H1 (cell line): ENCODE measurements at regions not wholly inside any gene's neighbourhood (a gene's known extent, or its start where the extent isn't known, plus 50 kb on each side); places are given as distances from the start of the nearest gene placed in this dataset.

Experiments
- CBX8 ChIP-seq: fragments of 300-800, 300-1000 bp; sonication (generic); IDR thresholded peaks from 2 replicates; pipeline ENCODE4 v1.7.1; 2016; ENCODE audit warnings: low read depth, low read length, borderline replicate concordance
- HDAC6 ChIP-seq: IDR thresholded peaks from one replicate; pipeline ENCODE4 v1.7.1; 2012; ENCODE audit warnings: low read depth, mild to moderate bottlenecking, inconsistent platforms, low read length, moderate library complexity
- SP4 ChIP-seq: IDR thresholded peaks from 2 replicates; pipeline ENCODE4 v1.6.1; 2012; ENCODE audit warnings: low read length, inconsistent platforms
- TF ChIP-seq, protein P1 (sequence below): fragments of 300-600 bp; sonication (generic); IDR thresholded peaks from 2 replicates; pipeline ENCODE4 v1.7.1; 2012; ENCODE audit warnings: low read length, moderate library complexity, mild to moderate bottlenecking, inconsistent platforms; ENCODE audit not compliant: insufficient replicate concordance

GRCh38 chr4:125714049-125714448, 399.3 kb downstream of the FAT4 start (continued):
- TF ChIP-seq SP4 (no peak), CBX8 (no peak), HDAC6 (no peak)
- TF ChIP-seq, protein P1, sequence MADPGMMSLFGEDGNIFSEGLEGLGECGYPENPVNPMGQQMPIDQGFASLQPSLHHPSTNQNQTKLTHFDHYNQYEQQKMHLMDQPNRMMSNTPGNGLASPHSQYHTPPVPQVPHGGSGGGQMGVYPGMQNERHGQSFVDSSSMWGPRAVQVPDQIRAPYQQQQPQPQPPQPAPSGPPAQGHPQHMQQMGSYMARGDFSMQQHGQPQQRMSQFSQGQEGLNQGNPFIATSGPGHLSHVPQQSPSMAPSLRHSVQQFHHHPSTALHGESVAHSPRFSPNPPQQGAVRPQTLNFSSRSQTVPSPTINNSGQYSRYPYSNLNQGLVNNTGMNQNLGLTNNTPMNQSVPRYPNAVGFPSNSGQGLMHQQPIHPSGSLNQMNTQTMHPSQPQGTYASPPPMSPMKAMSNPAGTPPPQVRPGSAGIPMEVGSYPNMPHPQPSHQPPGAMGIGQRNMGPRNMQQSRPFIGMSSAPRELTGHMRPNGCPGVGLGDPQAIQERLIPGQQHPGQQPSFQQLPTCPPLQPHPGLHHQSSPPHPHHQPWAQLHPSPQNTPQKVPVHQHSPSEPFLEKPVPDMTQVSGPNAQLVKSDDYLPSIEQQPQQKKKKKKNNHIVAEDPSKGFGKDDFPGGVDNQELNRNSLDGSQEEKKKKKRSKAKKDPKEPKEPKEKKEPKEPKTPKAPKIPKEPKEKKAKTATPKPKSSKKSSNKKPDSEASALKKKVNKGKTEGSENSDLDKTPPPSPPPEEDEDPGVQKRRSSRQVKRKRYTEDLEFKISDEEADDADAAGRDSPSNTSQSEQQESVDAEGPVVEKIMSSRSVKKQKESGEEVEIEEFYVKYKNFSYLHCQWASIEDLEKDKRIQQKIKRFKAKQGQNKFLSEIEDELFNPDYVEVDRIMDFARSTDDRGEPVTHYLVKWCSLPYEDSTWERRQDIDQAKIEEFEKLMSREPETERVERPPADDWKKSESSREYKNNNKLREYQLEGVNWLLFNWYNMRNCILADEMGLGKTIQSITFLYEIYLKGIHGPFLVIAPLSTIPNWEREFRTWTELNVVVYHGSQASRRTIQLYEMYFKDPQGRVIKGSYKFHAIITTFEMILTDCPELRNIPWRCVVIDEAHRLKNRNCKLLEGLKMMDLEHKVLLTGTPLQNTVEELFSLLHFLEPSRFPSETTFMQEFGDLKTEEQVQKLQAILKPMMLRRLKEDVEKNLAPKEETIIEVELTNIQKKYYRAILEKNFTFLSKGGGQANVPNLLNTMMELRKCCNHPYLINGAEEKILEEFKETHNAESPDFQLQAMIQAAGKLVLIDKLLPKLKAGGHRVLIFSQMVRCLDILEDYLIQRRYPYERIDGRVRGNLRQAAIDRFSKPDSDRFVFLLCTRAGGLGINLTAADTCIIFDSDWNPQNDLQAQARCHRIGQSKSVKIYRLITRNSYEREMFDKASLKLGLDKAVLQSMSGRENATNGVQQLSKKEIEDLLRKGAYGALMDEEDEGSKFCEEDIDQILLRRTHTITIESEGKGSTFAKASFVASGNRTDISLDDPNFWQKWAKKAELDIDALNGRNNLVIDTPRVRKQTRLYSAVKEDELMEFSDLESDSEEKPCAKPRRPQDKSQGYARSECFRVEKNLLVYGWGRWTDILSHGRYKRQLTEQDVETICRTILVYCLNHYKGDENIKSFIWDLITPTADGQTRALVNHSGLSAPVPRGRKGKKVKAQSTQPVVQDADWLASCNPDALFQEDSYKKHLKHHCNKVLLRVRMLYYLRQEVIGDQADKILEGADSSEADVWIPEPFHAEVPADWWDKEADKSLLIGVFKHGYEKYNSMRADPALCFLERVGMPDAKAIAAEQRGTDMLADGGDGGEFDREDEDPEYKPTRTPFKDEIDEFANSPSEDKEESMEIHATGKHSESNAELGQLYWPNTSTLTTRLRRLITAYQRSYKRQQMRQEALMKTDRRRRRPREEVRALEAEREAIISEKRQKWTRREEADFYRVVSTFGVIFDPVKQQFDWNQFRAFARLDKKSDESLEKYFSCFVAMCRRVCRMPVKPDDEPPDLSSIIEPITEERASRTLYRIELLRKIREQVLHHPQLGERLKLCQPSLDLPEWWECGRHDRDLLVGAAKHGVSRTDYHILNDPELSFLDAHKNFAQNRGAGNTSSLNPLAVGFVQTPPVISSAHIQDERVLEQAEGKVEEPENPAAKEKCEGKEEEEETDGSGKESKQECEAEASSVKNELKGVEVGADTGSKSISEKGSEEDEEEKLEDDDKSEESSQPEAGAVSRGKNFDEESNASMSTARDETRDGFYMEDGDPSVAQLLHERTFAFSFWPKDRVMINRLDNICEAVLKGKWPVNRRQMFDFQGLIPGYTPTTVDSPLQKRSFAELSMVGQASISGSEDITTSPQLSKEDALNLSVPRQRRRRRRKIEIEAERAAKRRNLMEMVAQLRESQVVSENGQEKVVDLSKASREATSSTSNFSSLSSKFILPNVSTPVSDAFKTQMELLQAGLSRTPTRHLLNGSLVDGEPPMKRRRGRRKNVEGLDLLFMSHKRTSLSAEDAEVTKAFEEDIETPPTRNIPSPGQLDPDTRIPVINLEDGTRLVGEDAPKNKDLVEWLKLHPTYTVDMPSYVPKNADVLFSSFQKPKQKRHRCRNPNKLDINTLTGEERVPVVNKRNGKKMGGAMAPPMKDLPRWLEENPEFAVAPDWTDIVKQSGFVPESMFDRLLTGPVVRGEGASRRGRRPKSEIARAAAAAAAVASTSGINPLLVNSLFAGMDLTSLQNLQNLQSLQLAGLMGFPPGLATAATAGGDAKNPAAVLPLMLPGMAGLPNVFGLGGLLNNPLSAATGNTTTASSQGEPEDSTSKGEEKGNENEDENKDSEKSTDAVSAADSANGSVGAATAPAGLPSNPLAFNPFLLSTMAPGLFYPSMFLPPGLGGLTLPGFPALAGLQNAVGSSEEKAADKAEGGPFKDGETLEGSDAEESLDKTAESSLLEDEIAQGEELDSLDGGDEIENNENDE = no peak
